ENCODE measurements at regions not wholly inside any gene's neighbourhood (a gene's known extent, or its start where the extent isn't known, plus 50 kb on each side); places are given as distances from the start of the nearest gene placed in this dataset.
A peak's percentile ranks its signal among the peaks of the same experiment; 100 is the strongest.

GRCh38 chr2:66080127-66080526, 354.8 kb upstream of the MEIS1 start:
- ATAC-seq (ENCODE audit: insufficient number of reproducible peaks, low FRiP score, low read depth) (no peak), DNase-seq (ENCODE audit: low spot score) (no peak)
- Histone ChIP-seq H3K27ac (no peak overlapping the region), H3K4me3 (no peak overlapping the region), H3K9me3 (no peaks in the 10 kb centered on the region), H3K4me1 (ENCODE audit: control insufficient read depth in 1 of 2, low read depth in 2 of 2) (no peaks in the 10 kb centered on the region), H3K36me3 (no peaks in the 10 kb centered on the region), H3K27me3 (replicated peaks; ENCODE audit: insufficient read depth) (no peaks in the 10 kb centered on the region)
- no peak for TF ChIP-seq CTCF (IDR thresholded peaks at IDR 0.05)

DNA sequence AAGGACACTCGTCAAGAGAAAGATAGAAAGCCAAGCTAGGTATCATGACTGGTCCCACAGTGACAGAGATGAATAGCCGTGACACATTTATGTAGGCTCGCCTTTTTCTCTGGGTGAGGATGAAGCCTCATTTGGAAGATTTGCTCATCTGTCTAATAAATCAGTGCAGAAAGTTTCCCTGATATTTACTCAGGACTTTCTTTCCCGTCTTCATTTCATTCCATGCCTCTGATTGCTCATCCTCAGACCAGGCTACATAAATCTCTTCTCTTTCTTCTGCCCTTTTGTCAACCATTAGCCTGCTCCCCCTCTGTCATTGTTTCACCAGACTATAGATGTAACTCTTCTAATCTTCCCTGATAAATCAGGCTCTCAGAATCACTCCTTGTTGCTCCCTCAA, 361.8 kb upstream of the MEIS1 start:
- no peak overlapping the region for H3K4me3 ChIP-seq
- no peaks in the 10 kb centered on the region for H3K27me3 ChIP-seq (replicated peaks; ENCODE audit: insufficient read depth)
- ATAC-seq (ENCODE audit: insufficient number of reproducible peaks, low FRiP score, low read depth) (no peak), DNase-seq (ENCODE audit: low spot score) (no peak)
- H3K36me3 ChIP-seq, result no peaks in the 10 kb centered on the region
- H3K9me3 ChIP-seq, result no peaks in the 10 kb centered on the region
- TF ChIP-seq CTCF (IDR thresholded peaks at IDR 0.05), result no peak
- H3K27ac ChIP-seq, result no peak overlapping the region
- no peaks in the 10 kb centered on the region for H3K4me1 ChIP-seq (ENCODE audit: control insufficient read depth in 1 of 2, low read depth in 2 of 2)

DNA sequence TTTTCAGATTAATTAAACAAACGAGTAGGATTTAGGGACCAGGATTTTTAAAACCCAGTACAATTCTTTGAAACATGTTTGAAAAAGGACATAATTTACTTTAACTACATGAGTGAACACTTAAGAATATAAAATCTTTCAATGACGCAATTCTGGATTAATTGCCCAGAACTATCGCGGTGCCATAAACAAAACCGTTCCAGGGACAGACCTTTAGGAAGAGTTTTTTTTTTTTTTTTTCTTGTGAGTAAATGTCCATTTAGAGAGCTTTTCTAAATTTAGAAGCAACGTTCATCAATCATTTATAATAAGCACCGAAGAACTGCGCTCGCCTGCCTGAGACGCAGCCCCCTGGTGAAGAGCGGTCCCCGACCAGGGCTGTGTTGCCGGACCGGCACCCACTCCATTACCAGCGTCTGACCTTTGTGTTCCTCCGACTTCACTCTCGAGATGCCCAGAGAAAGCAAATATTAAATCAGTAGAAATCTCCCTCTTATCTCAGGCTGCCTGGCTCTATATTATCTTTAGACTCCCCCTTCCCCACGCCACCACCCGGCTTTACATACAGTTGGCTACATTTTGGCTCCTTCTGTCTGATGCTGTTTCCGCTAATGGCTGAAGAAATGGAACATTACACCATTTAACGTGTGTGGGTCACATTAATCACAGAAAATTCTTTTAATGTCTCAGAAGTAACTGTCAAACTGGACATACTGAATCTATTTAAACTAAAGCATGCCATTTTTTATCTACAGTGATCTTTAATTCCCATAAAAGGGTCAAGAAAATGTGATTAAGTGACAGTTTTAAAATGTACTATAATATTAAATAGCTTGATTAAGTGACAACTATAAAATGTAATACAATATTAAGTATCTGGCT, 364.0 kb upstream of the MEIS1 start:
- Histone ChIP-seq H3K27me3 (replicated peaks; ENCODE audit: insufficient read depth) (no peaks in the 10 kb centered on the region), H3K27ac (no peak overlapping the region), H3K36me3 (no peaks in the 10 kb centered on the region), H3K9me3 (no peaks in the 10 kb centered on the region), H3K4me3 (peak overlapping the region; percentile 18), H3K4me1 (ENCODE audit: control insufficient read depth in 1 of 2, low read depth in 2 of 2) (no peaks in the 10 kb centered on the region)
- DNase-seq (ENCODE audit: low spot score) (no peak), ATAC-seq (ENCODE audit: insufficient number of reproducible peaks, low FRiP score, low read depth) (no peak)
- TF ChIP-seq CTCF (IDR thresholded peaks at IDR 0.05), result no peak

DNA sequence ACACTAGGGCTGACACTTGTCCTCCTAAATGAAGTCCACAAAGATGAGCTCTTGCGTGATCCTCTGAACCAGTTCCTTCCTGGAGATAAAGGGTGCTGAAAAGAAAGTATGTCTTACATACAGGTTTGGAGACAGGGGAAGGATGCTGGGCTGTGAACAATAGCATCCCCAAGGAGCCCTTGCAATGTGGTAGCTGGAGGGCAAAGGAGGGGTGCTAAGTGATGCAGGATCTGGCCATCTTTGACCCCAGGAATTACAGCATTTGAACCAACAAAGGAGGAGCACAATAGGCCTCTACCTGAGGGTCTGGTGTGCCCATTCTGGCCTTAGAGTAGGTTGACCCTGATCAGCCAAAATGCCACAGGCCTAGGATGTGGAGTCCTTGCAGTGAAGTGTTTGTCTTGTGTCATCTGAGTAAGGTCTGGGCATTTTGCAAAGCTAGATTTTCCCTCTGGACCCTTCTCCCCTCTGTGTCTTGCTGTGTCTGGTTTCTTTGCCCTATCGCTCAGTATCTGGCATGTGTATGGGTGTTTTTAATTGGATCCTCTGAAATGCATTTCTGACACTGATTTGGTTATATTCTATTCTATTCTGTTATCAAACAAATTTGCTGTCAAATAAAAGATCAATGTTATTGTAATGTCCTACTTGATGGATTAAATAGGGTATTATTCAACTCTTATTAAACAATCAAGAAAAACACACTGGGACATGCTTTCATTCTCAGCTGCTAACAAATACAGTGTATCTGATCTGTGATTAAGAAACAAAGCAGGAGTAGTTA, 364.8 kb upstream of the MEIS1 start:
- H3K36me3 ChIP-seq, result no peaks in the 10 kb centered on the region
- no peak for DNase-seq (ENCODE audit: low spot score)
- TF ChIP-seq CTCF (IDR thresholded peaks at IDR 0.05), result no peak
- no peak overlapping the region for H3K27ac ChIP-seq
- H3K4me3 ChIP-seq, result peak overlapping the region; percentile 18
- H3K27me3 ChIP-seq (replicated peaks; ENCODE audit: insufficient read depth), result no peaks in the 10 kb centered on the region
- no peaks in the 10 kb centered on the region for H3K9me3 ChIP-seq
- H3K4me1 ChIP-seq (ENCODE audit: control insufficient read depth in 1 of 2, low read depth in 2 of 2), result no peaks in the 10 kb centered on the region
- ATAC-seq (ENCODE audit: insufficient number of reproducible peaks, low FRiP score, low read depth), result no peak

DNA sequence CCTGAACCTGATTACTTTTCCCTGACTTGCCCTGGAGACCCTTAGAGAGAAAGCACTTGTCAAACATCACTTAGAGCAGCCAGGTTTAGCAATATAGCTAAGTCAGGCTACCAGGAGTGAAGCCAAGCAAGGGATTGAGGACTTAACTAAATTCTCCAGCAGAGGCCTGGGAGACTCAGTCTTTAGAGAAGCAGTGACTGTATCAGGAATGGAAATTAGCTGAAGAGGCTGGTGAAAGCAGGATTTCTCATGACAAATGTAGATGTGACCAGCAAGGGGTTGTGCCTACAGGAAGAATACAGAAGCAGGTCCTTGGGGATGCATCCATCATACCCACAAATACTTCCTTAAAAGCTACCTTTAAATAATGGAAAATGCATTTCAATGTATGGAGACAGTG, 368.9 kb upstream of the MEIS1 start:
- no peaks in the 10 kb centered on the region for H3K9me3 ChIP-seq
- TF ChIP-seq CTCF (IDR thresholded peaks at IDR 0.05), result no peak
- DNase-seq (ENCODE audit: low spot score), result no peak
- H3K36me3 ChIP-seq, result no peaks in the 10 kb centered on the region
- H3K4me1 ChIP-seq (ENCODE audit: control insufficient read depth in 1 of 2, low read depth in 2 of 2), result no peaks in the 10 kb centered on the region
- no peak for ATAC-seq (ENCODE audit: insufficient number of reproducible peaks, low FRiP score, low read depth)
- no peaks in the 10 kb centered on the region for H3K27me3 ChIP-seq (replicated peaks; ENCODE audit: insufficient read depth)
- no peak overlapping the region for H3K4me3 ChIP-seq
- no peak overlapping the region for H3K27ac ChIP-seq
